ENCODE measurements at regions not wholly inside any gene's neighbourhood (a gene's known extent, or its start where the extent isn't known, plus 50 kb on each side); places are given as distances from the start of the nearest gene placed in this dataset.
A peak's percentile ranks its signal among the peaks of the same experiment; 100 is the strongest.

- DNase-seq (ENCODE audit: low spot score): no peak
- no peak for ATAC-seq
These were observed 105.8 kb downstream of the ICOS start for GRCh38 chr2:204042401-204042800.

GRCh38 chr2:204046145-204046544, 109.6 kb downstream of the ICOS start:
- no peak for ATAC-seq
- no peak for DNase-seq (ENCODE audit: low spot score)

- no peak for DNase-seq (ENCODE audit: low spot score)
- ATAC-seq: no peak
These were observed 113.1 kb downstream of the ICOS start for GRCh38 chr2:204049635-204050034.

- DNase-seq (ENCODE audit: low spot score) (no peak), ATAC-seq (no peak)
These were observed 114.1 kb downstream of the ICOS start for GRCh38 chr2:204050681-204051080.

GRCh38 chr2:204051476-204051875, 114.9 kb downstream of the ICOS start:
- ATAC-seq (no peak), DNase-seq (ENCODE audit: low spot score) (no peak)

GRCh38 chr2:204051984-204052556, 115.5 kb downstream of the ICOS start:
- ATAC-seq (peak; percentile 90), DNase-seq (ENCODE audit: low spot score) (no peak)

- DNase-seq (ENCODE audit: low spot score): no peak
These were observed 122.5 kb downstream of the ICOS start for GRCh38 chr2:204059016-204059415.

GRCh38 chr2:204060841-204061240, 124.3 kb downstream of the ICOS start:
- DNase-seq (ENCODE audit: low spot score) (no peak), ATAC-seq (no peak)

More at GRCh38 chr2:204059016-204059415, 122.5 kb downstream of the ICOS start:
- ATAC-seq: no peak

- DNase-seq (ENCODE audit: low spot score) (no peak), ATAC-seq (no peak)
These were observed 124.7 kb downstream of the ICOS start for GRCh38 chr2:204061241-204061640.

- DNase-seq (ENCODE audit: low spot score) (no peak), ATAC-seq (no peak)
These were observed 127.6 kb downstream of the ICOS start for GRCh38 chr2:204064119-204064518.

- no peak for DNase-seq (ENCODE audit: low spot score)
- no peak for ATAC-seq
These were observed 129.0 kb downstream of the ICOS start for GRCh38 chr2:204065566-204065965.

- ATAC-seq: no peak
These were observed 129.5 kb downstream of the ICOS start for GRCh38 chr2:204066051-204066450.

GRCh38 chr2:204069804-204070203, 133.2 kb downstream of the ICOS start:
- no peak for ATAC-seq
- no peak for DNase-seq (ENCODE audit: low spot score)

More at GRCh38 chr2:204066051-204066450, 129.5 kb downstream of the ICOS start:
- DNase-seq (ENCODE audit: low spot score): no peak

- peak; percentile 67 for ATAC-seq
- DNase-seq (ENCODE audit: low spot score): no peak
These were observed 136.1 kb downstream of the ICOS start for GRCh38 chr2:204072443-204073324.

- DNase-seq (ENCODE audit: low spot score): no peak
- ATAC-seq: no peak
These were observed 137.9 kb downstream of the ICOS start for GRCh38 chr2:204074456-204074855.

GRCh38 chr2:204078003-204078698, 141.6 kb downstream of the ICOS start:
- no peak for ATAC-seq
- no peak for DNase-seq (ENCODE audit: low spot score)

GRCh38 chr2:204081487-204082425, 145.2 kb downstream of the ICOS start:
- no peak for ATAC-seq
- DNase-seq (ENCODE audit: low spot score): no peak

- ATAC-seq (no peak), DNase-seq (ENCODE audit: low spot score) (no peak)
These were observed 149.6 kb downstream of the ICOS start for GRCh38 chr2:204086167-204086566.

GRCh38 chr2:204089105-204089504, 152.5 kb downstream of the ICOS start:
- DNase-seq (ENCODE audit: low spot score) (no peak), ATAC-seq (no peak)

GRCh38 chr2:204089574-204089973, 153.0 kb downstream of the ICOS start:
- DNase-seq (ENCODE audit: low spot score) (no peak), ATAC-seq (no peak)

GRCh38 chr2:204090021-204090420, 153.5 kb downstream of the ICOS start:
- DNase-seq (ENCODE audit: low spot score) (no peak), ATAC-seq (no peak)
